NCI-H446 (cell line): ENCODE measurements at regions not wholly inside any gene's neighbourhood (a gene's known extent, or its start where the extent isn't known, plus 50 kb on each side); places are given as distances from the start of the nearest gene placed in this dataset.

Experiments
- DNase-seq, 2 experiments: peaks; one replicate each; lab custom pipeline; 2025; lab: John Stamatoyannopoulos, UW

- DNase-seq = no peak
Measured at GRCh38 chr3:76010252-76010651, 224.9 kb upstream of the ZNF717 start.

DNA sequence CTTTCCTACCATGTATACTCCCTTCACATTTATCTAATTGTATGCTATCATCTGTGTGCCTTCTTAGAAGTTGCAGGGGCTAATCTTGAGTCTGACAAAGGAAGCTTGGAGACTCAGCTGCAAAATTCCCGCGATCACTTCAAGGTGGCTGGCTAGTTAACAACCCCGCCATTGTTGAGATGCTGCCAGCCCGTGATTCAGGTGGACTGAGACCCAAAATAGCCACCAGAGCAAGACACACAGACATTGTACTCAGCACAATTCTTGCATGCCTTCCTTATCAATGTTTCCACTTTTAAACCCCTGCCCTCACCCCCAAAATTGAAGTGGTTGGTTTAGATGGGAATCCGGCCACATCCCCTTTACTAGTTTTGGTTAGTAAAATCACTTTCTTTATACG, 225.8 kb upstream of the ZNF717 start:
- no peak for DNase-seq

- DNase-seq = no peak
Measured at GRCh38 chr3:76015496-76015895, 230.1 kb upstream of the ZNF717 start.

GRCh38 chr3:76016111-76016510, 230.8 kb upstream of the ZNF717 start:
- no peak for DNase-seq

DNA sequence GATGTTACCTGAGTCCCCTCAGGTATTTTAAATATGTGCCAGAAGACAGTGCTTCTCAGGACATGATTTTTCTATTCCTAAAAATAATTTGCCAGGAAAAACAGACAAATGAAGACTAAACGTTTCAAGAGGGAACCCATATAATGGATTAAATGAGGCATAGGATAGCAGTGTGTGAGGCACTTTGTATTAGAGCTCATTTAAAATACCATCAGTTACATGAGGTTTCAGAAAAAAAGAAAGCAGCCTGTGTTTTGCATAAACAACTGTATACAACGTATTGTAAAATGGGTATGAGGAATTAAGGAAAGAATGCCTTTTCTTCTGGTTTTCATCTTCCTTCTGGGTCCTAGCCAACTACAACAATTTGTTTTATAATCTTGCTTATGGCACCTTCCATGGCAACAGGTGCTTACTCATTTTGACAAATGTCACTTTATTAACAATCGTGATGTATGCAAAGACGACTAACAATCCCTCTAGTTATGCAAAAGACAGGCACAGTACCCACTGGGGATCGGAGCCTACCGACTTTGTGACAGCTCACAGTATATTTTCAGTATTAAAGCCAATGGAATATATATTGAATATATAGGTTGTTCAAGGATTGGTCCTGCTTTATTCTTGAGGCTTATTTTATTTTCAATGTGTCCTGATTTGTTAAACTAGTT, 231.6 kb upstream of the ZNF717 start:
- DNase-seq = no peak

DNA sequence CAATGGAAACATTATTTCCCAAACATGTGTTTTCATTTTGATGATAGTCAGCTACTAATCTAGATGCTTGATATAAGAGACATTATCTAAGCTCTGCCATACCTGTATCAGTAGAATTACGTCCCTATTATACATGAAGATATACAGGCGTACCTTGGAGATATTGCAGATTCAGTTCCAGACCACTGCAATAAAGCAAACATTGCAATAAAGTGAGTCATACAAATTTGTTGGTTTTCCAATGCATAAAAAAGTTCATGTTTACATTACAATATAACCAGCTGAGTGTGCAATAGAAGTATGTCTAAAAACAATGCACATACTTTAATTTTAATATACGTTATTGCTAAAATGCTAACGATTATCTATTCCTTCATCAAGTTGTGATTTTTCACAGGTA, 236.0 kb upstream of the ZNF717 start:
- DNase-seq = no peak

GRCh38 chr3:76024640-76025039, 239.3 kb upstream of the ZNF717 start:
- peak in 1 of 2 experiments; percentile 2 for DNase-seq

DNA sequence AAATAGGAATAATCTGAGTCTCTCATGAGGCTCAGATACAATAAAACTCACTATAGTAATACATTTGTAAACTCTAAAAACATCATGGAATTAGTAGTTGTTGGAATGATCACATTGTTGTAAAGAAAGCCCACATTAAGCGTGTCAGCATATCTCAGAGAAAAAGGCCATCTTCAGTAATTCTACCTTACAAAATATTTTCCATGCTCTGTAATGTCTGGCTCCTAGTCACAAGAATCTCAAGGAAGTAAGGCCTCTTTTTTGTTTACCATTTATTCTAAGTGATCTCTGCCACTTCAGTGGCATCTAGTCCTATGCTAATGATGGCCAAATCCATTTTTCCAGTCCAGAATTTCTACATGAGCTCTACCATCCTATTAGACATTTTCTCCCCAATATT, 240.2 kb upstream of the ZNF717 start:
- no peak for DNase-seq

DNA sequence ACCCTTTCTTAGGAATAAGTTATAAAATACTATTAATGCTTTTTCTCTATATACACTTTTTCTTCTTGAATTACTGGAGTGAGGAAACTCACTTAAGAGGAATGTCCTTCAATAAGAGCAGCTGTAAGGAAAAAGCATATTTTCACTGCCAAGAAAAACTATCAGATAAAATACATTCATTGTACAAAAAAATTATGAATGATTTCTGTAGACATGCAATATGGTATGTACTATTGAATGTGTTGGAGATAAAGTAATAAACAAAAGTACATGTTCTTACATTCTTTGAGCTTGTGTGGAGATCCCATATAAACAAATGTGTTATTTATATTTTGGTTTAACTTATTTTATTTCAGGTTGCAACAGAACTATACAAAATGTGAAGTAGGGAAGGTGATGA, 241.0 kb upstream of the ZNF717 start:
- DNase-seq = no peak

- DNase-seq = no peak
Measured at GRCh38 chr3:76028774-76029173, 243.4 kb upstream of the ZNF717 start.

DNA sequence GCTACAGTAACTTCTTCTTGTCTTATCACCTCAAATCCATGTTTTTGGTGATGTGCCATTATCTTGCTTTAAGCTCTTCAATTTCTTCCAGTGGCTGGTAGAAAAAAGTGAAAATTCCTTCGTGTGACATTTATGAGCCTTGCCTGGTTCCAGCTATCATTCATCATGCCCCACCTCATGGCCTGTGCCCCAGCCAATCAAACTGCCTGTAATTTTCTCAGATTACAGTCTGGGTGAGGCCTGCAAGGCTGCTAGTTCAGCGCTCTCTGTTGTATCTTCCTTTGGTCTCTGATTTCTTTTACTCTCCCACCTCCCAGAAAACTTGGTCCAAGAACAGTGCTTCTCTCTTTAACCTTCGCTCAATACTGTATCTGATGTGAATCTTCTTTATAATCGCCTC, 249.3 kb upstream of the ZNF717 start:
- no peak for DNase-seq

GRCh38 chr3:76035117-76035516, 249.8 kb upstream of the ZNF717 start:
- no peak for DNase-seq

DNA sequence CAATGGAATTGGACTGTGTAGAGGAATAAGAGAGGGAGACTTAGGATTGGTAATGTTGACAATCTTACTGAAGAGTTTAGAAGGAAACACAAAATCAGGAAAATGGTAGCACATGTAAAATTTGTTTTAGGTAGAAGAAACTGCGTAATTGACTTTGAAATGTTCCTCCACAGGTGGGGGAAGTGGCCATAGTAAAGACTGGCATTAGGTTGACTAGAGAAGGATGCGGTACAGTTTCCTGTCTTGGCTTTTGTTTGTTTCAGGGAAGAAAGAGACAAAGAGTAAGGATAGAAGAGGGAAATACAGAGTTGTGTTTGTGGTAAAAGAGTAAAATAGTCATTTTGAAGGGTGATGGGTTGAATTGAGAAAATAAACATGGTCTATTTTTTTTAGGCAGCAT, 253.6 kb upstream of the ZNF717 start:
- no peak for DNase-seq

DNA sequence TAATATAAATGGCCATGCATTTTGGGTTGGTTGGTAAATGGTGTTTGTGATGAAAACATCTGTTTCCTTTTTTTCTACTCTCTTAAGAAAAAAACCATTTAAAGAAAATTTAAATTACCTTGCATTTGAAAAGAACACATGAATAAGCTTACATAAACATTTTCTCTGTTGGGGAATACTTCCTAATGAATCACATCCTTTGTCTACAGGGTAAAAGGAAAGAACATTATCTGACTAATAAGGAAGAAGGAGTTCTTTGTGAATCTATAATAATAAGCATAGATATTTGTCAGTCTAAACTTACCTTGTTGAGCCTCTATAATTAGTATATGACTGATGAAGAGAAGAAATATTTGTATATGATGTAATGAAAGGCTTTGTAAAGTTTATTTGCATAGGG, 254.1 kb upstream of the ZNF717 start:
- no peak for DNase-seq

DNA sequence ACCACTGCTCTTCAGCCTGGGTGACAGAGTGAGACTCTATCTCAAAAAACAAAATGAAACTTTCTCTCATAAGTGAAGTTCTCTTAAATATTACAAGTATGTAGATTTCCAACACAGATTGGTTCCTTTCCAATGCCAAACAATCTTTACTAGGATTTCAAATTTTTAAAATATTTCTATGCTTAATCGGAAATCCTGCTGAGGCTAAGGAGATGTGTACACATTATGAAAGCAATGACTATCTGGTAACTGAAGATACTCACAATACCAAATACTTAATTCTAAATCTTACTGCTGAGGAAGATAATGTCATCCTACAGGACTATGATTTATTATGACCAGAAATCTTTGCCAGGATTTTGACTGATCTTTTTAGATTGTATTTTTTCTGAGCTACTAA, 255.6 kb upstream of the ZNF717 start:
- DNase-seq = no peak

DNA sequence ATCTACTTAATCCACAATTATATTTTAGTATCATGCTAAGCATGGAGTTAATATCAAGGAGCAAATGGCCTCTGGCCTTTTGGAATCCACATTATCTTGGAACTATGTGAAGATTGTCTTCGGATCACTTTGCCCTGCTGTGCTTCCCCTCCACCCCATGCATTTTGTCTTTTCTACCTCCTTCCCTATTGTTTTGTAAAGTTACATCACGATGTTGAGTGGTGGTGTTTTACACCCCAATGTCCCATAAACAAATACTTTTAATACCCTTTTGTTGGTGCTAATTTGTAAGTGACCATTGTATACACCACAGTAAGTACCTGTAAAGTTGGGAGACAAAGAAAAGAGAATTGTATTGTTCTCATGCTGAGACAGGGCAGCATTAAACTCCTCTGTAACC, 258.4 kb upstream of the ZNF717 start:
- no peak for DNase-seq

- DNase-seq = peak in 1 of 2 experiments; percentile 28
Measured at GRCh38 chr3:76044601-76045600, 259.6 kb upstream of the ZNF717 start.

- DNase-seq = no peak
Measured at GRCh38 chr3:76047368-76047767, 262.0 kb upstream of the ZNF717 start.

GRCh38 chr3:76049776-76050175, 264.4 kb upstream of the ZNF717 start:
- DNase-seq = no peak

DNA sequence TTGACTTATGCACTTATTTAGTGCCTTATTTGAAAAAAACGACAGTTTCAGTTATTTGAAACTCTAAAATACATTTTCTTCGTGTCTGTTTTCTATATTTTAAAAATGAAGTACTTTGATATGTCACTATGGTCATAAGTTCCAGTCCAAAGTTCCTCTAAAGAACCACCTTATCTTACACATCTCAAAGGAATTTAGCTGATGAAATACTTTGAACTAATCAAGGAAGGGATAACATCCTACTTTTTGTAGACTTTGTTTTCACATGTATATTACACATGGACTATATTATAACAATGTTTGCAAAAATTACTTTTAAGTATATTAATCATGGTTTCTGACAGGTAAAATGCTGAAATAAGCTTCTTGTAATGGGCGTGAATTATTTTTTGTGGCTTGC, 265.8 kb upstream of the ZNF717 start:
- no peak for DNase-seq

DNA sequence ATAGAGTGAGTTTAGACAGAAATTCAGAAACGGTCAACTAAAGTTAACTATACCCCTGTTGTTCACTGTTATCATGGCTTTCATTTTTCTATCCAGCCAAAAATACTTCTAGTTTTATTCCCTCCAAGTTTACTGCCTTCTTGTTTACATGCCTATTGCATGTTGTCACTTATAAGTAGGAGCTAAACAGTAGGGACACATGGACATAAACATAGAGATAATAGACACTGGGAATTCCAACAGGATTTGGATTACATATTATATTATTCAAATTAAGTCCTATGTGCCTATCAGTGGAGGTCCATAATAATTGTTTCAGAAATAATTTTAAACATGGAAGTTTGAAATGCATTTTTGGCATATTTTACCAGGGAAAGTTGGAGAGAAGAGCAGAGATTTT, 269.1 kb upstream of the ZNF717 start:
- DNase-seq = no peak

DNA sequence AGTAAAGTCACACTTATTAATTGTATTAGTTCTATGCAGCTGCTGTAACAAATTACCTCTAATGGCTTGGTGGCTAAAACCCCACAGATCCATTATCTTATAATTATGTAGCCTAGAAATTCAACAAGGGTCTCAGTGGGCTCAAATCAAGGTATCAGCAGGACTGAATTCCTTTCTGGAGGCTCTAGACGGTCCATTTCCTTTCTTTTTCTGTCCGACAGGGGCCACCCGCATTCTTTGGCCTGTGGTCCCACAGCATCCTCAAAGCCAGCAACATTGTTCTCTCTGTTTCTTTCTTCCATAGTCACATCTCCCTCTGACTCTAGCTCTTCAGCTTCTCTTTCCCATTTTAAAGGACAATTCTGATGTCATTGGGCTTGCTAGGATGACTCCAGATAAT, 276.3 kb upstream of the ZNF717 start:
- no peak for DNase-seq

DNA sequence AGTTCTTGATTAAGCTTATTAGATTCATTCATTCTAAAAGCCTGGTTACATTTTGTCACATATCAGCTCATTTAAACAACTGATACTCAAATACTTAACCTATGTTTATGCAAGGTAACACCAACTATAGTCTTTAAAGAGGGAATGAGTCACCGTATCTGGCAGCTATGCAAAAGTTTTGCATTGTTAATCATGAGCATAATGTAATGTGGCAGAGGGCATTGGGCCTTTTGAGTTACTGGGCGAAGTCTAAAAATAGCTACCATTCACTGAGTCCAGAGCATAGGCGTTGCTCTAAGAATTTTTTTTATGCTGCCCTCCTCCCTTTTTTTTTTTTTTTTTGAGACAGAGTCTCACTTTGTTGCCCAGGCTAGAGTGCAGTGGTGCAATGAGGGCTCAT, 277.7 kb upstream of the ZNF717 start:
- no peak for DNase-seq
